ENCODE measurements at regions not wholly inside any gene's neighbourhood (a gene's known extent, or its start where the extent isn't known, plus 50 kb on each side); places are given as distances from the start of the nearest gene placed in this dataset.

DNA sequence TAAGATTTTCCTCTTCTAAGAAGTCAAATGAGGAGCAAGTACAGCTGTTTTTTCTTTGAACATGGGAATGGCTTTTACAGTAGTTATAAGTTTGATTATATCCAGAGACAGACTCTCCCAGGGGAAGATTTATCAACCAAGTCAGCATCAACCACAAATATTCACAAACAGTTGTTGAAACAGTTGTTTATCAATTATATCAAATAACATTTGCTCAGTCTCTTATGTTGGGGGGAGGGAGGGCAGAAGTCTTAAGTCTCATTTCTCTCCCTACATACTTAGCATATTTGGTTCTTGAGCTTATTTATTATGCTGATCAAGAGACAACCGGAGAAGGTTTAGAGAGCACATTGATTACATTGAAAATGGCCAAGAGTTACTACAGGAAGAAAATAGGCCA, 110.1 kb downstream of the FBXO8 start:
- Histone ChIP-seq H3K4me1 (ENCODE audit: insufficient read depth, low read length, poor library complexity, severe bottlenecking) (no peaks in the 10 kb centered on the region), H3F3A (ENCODE audit: low read depth) (no peaks in the 10 kb centered on the region), H3K9me3 (ENCODE audit: insufficient read depth, low read depth, low read length) (no peaks in the 10 kb centered on the region), H3K4me2 (ENCODE audit: low read depth, low read length, poor library complexity, severe bottlenecking) (no peak overlapping the region), H3K9me2 (replicated peaks; ENCODE audit: low read depth, low read length) (no peaks in the 10 kb centered on the region), H3K79me2 (ENCODE audit: insufficient read depth, low read length) (no peaks in the 10 kb centered on the region), H3K27me3 (ENCODE audit: insufficient read depth, low read length, poor library complexity, severe bottlenecking) (no peaks in the 10 kb centered on the region), H3K36me3 (ENCODE audit: insufficient read depth, low read length) (no peaks in the 10 kb centered on the region), H3K4me3 (ENCODE audit: low read length, poor library complexity, severe bottlenecking) (no peak overlapping the region), H3K9ac (ENCODE audit: low read depth, low read length, poor library complexity, severe bottlenecking) (no peak overlapping the region), H4K20me1 (ENCODE audit: insufficient read depth, low read length, poor library complexity, severe bottlenecking) (no peaks in the 10 kb centered on the region), H2AFZ (ENCODE audit: low read length) (no peak overlapping the region)
- TF ChIP-seq, protein P1, sequence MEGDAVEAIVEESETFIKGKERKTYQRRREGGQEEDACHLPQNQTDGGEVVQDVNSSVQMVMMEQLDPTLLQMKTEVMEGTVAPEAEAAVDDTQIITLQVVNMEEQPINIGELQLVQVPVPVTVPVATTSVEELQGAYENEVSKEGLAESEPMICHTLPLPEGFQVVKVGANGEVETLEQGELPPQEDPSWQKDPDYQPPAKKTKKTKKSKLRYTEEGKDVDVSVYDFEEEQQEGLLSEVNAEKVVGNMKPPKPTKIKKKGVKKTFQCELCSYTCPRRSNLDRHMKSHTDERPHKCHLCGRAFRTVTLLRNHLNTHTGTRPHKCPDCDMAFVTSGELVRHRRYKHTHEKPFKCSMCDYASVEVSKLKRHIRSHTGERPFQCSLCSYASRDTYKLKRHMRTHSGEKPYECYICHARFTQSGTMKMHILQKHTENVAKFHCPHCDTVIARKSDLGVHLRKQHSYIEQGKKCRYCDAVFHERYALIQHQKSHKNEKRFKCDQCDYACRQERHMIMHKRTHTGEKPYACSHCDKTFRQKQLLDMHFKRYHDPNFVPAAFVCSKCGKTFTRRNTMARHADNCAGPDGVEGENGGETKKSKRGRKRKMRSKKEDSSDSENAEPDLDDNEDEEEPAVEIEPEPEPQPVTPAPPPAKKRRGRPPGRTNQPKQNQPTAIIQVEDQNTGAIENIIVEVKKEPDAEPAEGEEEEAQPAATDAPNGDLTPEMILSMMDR (conservative IDR thresholded peaks at IDR 0.05; ENCODE audit: low read length): no peak
- no peak for TF ChIP-seq EZH2phosphoT487 (IDR thresholded peaks at IDR 0.05; ENCODE audit: borderline replicate concordance)

DNA sequence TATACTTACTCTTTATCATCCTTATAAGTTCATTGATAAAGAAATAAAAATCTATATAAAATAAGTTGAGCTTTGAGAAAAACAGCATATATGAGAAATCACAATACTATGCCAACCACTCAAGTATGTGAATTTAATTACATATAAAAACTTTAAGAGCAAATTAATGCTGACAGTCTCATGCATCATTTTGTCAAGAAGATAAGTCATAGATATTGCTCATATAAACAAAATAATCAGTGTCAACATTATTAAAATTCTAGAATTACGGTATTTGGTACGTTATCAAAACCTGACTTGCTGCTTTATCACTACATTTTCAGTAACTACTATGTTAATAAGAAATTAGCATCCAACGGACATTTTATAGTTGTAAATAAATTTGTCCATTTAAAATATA, 111.2 kb downstream of the FBXO8 start:
- TF ChIP-seq, protein P1 (conservative IDR thresholded peaks at IDR 0.05; ENCODE audit: low read length): no peak
- TF ChIP-seq EZH2phosphoT487 (IDR thresholded peaks at IDR 0.05; ENCODE audit: borderline replicate concordance): no peak
- Histone ChIP-seq H3K4me2 (ENCODE audit: low read depth, low read length, poor library complexity, severe bottlenecking) (no peak overlapping the region), H3F3A (ENCODE audit: low read depth) (no peaks in the 10 kb centered on the region), H4K20me1 (ENCODE audit: insufficient read depth, low read length, poor library complexity, severe bottlenecking) (no peaks in the 10 kb centered on the region), H3K4me3 (ENCODE audit: low read length, poor library complexity, severe bottlenecking) (no peak overlapping the region), H3K79me2 (ENCODE audit: insufficient read depth, low read length) (no peaks in the 10 kb centered on the region), H3K9ac (ENCODE audit: low read depth, low read length, poor library complexity, severe bottlenecking) (no peak overlapping the region), H3K36me3 (ENCODE audit: insufficient read depth, low read length) (no peaks in the 10 kb centered on the region), H3K27me3 (ENCODE audit: insufficient read depth, low read length, poor library complexity, severe bottlenecking) (no peaks in the 10 kb centered on the region), H3K4me1 (ENCODE audit: insufficient read depth, low read length, poor library complexity, severe bottlenecking) (no peaks in the 10 kb centered on the region), H2AFZ (ENCODE audit: low read length) (no peak overlapping the region), H3K9me2 (replicated peaks; ENCODE audit: low read depth, low read length) (no peaks in the 10 kb centered on the region), H3K9me3 (ENCODE audit: insufficient read depth, low read depth, low read length) (no peaks in the 10 kb centered on the region)

DNA sequence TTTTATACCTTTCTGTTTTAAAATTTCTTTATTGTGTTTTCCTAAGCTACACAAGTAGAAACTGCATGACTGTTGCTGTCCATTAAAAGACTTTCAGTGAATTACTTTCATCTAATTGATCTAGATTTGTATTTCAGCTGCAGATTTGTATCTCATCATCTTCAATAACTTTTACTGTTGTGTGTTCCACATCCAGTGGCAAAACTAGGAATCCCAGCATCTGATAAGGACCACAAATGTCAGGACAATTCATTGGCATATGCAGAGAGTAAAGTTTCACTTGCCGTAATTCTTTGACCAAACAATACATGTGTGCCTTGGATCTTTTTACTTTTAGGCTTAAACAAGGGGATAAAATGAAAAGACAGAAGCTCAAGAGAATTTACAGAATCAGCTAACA, 112.6 kb downstream of the FBXO8 start:
- H3F3A ChIP-seq (ENCODE audit: low read depth): no peaks in the 10 kb centered on the region
- H3K79me2 ChIP-seq (ENCODE audit: insufficient read depth, low read length): no peaks in the 10 kb centered on the region
- no peak overlapping the region for H2AFZ ChIP-seq (ENCODE audit: low read length)
- no peak overlapping the region for H3K4me2 ChIP-seq (ENCODE audit: low read depth, low read length, poor library complexity, severe bottlenecking)
- TF ChIP-seq EZH2phosphoT487 (IDR thresholded peaks at IDR 0.05; ENCODE audit: borderline replicate concordance): no peak
- TF ChIP-seq, protein P1 (conservative IDR thresholded peaks at IDR 0.05; ENCODE audit: low read length): no peak
- no peak overlapping the region for H3K9ac ChIP-seq (ENCODE audit: low read depth, low read length, poor library complexity, severe bottlenecking)
- no peaks in the 10 kb centered on the region for H4K20me1 ChIP-seq (ENCODE audit: insufficient read depth, low read length, poor library complexity, severe bottlenecking)
- H3K9me2 ChIP-seq (replicated peaks; ENCODE audit: low read depth, low read length): no peaks in the 10 kb centered on the region
- no peak overlapping the region for H3K4me3 ChIP-seq (ENCODE audit: low read length, poor library complexity, severe bottlenecking)
- H3K27me3 ChIP-seq (ENCODE audit: insufficient read depth, low read length, poor library complexity, severe bottlenecking): no peaks in the 10 kb centered on the region
- H3K36me3 ChIP-seq (ENCODE audit: insufficient read depth, low read length): no peaks in the 10 kb centered on the region
- no peaks in the 10 kb centered on the region for H3K4me1 ChIP-seq (ENCODE audit: insufficient read depth, low read length, poor library complexity, severe bottlenecking)
- H3K9me3 ChIP-seq (ENCODE audit: insufficient read depth, low read depth, low read length): no peaks in the 10 kb centered on the region

All from Loucy (cell line).